Mesenchymal stem cell (in vitro differentiated cells and primary cell): ENCODE measurements at regions not wholly inside any gene's neighbourhood (a gene's known extent, or its start where the extent isn't known, plus 50 kb on each side); places are given as distances from the start of the nearest gene placed in this dataset.

Experiments used
- DNase-seq: peaks from one replicate; pipeline ENCODE4 v3.0.0-alpha.2; 2013
- H2AFZ ChIP-seq: one replicate; pipeline ENCODE4 v1.6.1; 2013; ENCODE audit warnings: low read depth, mild to moderate bottlenecking, control low read depth, inconsistent platforms, low read length, moderate library complexity
- H2AK5ac ChIP-seq: 2 replicates; pipeline ENCODE4 v1.6.1; 2013; ENCODE audit warnings: low read length, moderate library complexity, mild to moderate bottlenecking, inconsistent platforms; ENCODE audit not compliant: severe bottlenecking
- H2BK120ac ChIP-seq: one replicate; pipeline ENCODE4 v1.6.1; 2013; ENCODE audit warnings: low read depth, mild to moderate bottlenecking, inconsistent platforms, low read length, moderate library complexity
- H2BK12ac ChIP-seq, 2 experiments: one replicate each; pipeline ENCODE4 v1.6.1; 2013; ENCODE audit warnings: inconsistent platforms in 2 of 2, low read length in 2 of 2, mild to moderate bottlenecking in 2 of 2, moderate library complexity in 2 of 2, control low read depth in 1 of 2
- H2BK15ac ChIP-seq: one replicate; pipeline ENCODE4 v1.6.1; 2013; ENCODE audit warnings: mild to moderate bottlenecking, low read depth, inconsistent platforms; ENCODE audit not compliant: poor library complexity, severe bottlenecking
- H2BK5ac ChIP-seq: 2 replicates; pipeline ENCODE4 v1.6.1; 2013; ENCODE audit warnings: low read depth, mild to moderate bottlenecking, low read length, control low read depth, inconsistent platforms; ENCODE audit not compliant: poor library complexity, severe bottlenecking
- H3K14ac ChIP-seq, 2 experiments: one replicate each; pipeline ENCODE4 v1.6.1; 2013; ENCODE audit warnings: inconsistent platforms in 2 of 2, low read length in 2 of 2, control low read depth in 1 of 2, mild to moderate bottlenecking in 1 of 2, moderate library complexity in 1 of 2
- H3K18ac ChIP-seq, 2 experiments: one replicate each; pipeline ENCODE4 v1.6.1; 2013; ENCODE audit warnings: inconsistent platforms in 2 of 2, low read length in 2 of 2, control low read depth in 1 of 2, low read depth in 1 of 2, mild to moderate bottlenecking in 1 of 2
- H3K23ac ChIP-seq, 2 experiments: one replicate each; pipeline ENCODE4 v1.6.1; 2013; ENCODE audit warnings: inconsistent platforms in 2 of 2, low read length in 2 of 2, mild to moderate bottlenecking in 2 of 2, moderate library complexity in 2 of 2, control low read depth in 1 of 2
- H3K27ac ChIP-seq: 2 replicates; pipeline ENCODE4 v1.5.1; 2013; ENCODE audit warnings: mild to moderate bottlenecking, moderate library complexity, low read length, control low read depth, inconsistent platforms; ENCODE audit not compliant: poor library complexity, severe bottlenecking
- H3K27me3 ChIP-seq, 2 experiments: 2 replicates each; pipeline versions ENCODE4 v1.6.1 to v1.7.0; 2013; ENCODE audit warnings: low read length in 2 of 2, mild to moderate bottlenecking in 2 of 2, moderate library complexity in 2 of 2, control low read depth in 1 of 2, inconsistent platforms in 1 of 2; ENCODE audit not compliant: control insufficient read depth in 1 of 2, insufficient read depth in 1 of 2
- H3K36me3 ChIP-seq, 2 experiments: 2 replicates each; pipeline versions ENCODE4 v1.6.1 to v1.7.0; 2013; ENCODE audit warnings: low read length in 2 of 2, control low read depth in 1 of 2, inconsistent platforms in 1 of 2, low read depth in 1 of 2, mild to moderate bottlenecking in 1 of 2; ENCODE audit not compliant: insufficient read depth in 2 of 2, control insufficient read depth in 1 of 2
- H3K4ac ChIP-seq, 2 experiments: one replicate each; pipeline ENCODE4 v1.6.1; 2013; ENCODE audit warnings: inconsistent platforms in 2 of 2, low read length in 2 of 2, mild to moderate bottlenecking in 2 of 2, moderate library complexity in 2 of 2, control low read depth in 1 of 2, low read depth in 1 of 2
- H3K4me1 ChIP-seq: 2 replicates; pipeline ENCODE4 v1.6.1; 2013; ENCODE audit warnings: low read depth, low read length, control low read depth; ENCODE audit not compliant: control insufficient read depth, insufficient read depth
- H3K4me2 ChIP-seq: 2 replicates; pipeline ENCODE4 v1.6.1; 2013; ENCODE audit warnings: low read length, mild to moderate bottlenecking, inconsistent platforms; ENCODE audit not compliant: poor library complexity, severe bottlenecking
- H3K4me3 ChIP-seq, 2 experiments: 2 replicates each; pipeline versions ENCODE4 v1.5.1 to v1.7.0; 2013; ENCODE audit warnings: low read length in 2 of 2, mild to moderate bottlenecking in 2 of 2, control low read depth in 1 of 2, low read depth in 1 of 2; ENCODE audit not compliant: insufficient read depth in 1 of 2
- H3K79me1 ChIP-seq: replicated peaks from 2 replicates; pipeline ENCODE4 v1.6.1; 2013; ENCODE audit warnings: mild to moderate bottlenecking, control low read depth, low read length, inconsistent platforms; ENCODE audit not compliant: poor library complexity, severe bottlenecking
- H3K9ac ChIP-seq: 2 replicates; pipeline ENCODE4 v1.7.0; 2013; ENCODE audit warnings: mild to moderate bottlenecking, low read length, moderate library complexity
- H3K9me3 ChIP-seq: 2 replicates; pipeline ENCODE4 v1.7.0; 2013; ENCODE audit warnings: mild to moderate bottlenecking, low read length; ENCODE audit not compliant: control insufficient read depth
- H4K8ac ChIP-seq: one replicate; pipeline ENCODE4 v1.6.1; 2013; ENCODE audit warnings: inconsistent platforms, mild to moderate bottlenecking, low read length, moderate library complexity
- H4K91ac ChIP-seq: one replicate; pipeline ENCODE4 v1.6.1; 2013; ENCODE audit warnings: mild to moderate bottlenecking, low read length, inconsistent platforms
- WGBS: methylation state at CpG from one replicate; pipeline ENCODE4 v1.1.7; 2013; ENCODE audit warnings: mixed read lengths; 5-methylcytosine and 5-hydroxymethylcytosine counted together

- Histone ChIP-seq H3K9me3 (no peaks in the 10 kb centered on the region), H2BK12ac (no peak overlapping the region), H2BK15ac (no peak overlapping the region), H3K14ac (no peak overlapping the region), H3K79me1 (no peaks in the 10 kb centered on the region), H3K4me2 (no peak overlapping the region), H3K27me3 (no peaks in the 10 kb centered on the region), H3K23ac (no peak overlapping the region), H3K4me3 (no peak overlapping the region), H2BK120ac (no peak overlapping the region), H3K36me3 (no peaks in the 10 kb centered on the region), H4K91ac (no peak overlapping the region), H3K4ac (no peak overlapping the region), H2AFZ (no peak overlapping the region), H3K27ac (no peak overlapping the region), H3K9ac (no peak overlapping the region), H4K8ac (no peak overlapping the region), H3K18ac (no peak overlapping the region), H3K4me1 (no peaks in the 10 kb centered on the region), H2BK5ac (no peak overlapping the region), H2AK5ac (no peak overlapping the region)
- 70% methylated on average over 4 of the region's 4 CpGs for WGBS
- no peak for DNase-seq
Measured at GRCh38 chr12:126994599-126994998, 1272.4 kb upstream of the TMEM132C start.

DNA sequence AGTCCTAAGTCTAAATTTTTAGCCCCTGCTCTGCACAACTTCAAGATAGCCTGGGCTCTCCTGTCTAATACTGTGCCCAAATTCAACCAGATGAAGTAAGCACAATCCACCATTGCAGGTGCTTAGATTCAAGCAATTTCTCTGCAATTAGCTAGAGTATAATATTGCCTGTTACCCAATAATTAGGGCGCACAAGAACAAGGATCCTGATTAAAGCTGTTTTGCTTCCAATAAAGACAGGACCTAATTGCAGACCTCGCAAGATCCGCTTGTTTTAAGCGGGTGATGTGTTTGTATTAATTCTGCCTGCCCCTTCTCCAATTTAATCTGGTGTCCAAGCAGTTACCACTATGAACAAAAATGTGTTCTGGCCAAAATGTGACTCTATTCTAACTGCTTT lies 1268.9 kb upstream of the TMEM132C start:
- Histone ChIP-seq H3K27me3 (no peaks in the 10 kb centered on the region), H2AK5ac (no peak overlapping the region), H4K8ac (no peak overlapping the region), H3K14ac (no peak overlapping the region), H3K4me3 (no peak overlapping the region), H3K18ac (no peak overlapping the region), H2BK12ac (no peak overlapping the region), H4K91ac (no peak overlapping the region), H2BK5ac (no peak overlapping the region), H3K9ac (no peak overlapping the region), H3K4me1 (no peaks in the 10 kb centered on the region), H3K4ac (no peak overlapping the region), H2AFZ (no peak overlapping the region), H3K4me2 (no peak overlapping the region), H3K79me1 (no peaks in the 10 kb centered on the region), H2BK15ac (no peak overlapping the region), H3K27ac (no peak overlapping the region), H2BK120ac (no peak overlapping the region), H3K36me3 (no peaks in the 10 kb centered on the region), H3K9me3 (no peaks in the 10 kb centered on the region), H3K23ac (no peak overlapping the region)
- WGBS: 96% methylated on average over 4 of the region's 4 CpGs
- no peak for DNase-seq

- no peak overlapping the region for H3K14ac ChIP-seq
- no peak overlapping the region for H3K4ac ChIP-seq
- 54% methylated on average over 8 of the region's 10 CpGs for WGBS
- no peak overlapping the region for H2BK120ac ChIP-seq
- H3K18ac ChIP-seq: no peak overlapping the region
- H3K9me3 ChIP-seq: no peaks in the 10 kb centered on the region
- H4K91ac ChIP-seq: no peak overlapping the region
- H2AFZ ChIP-seq: no peak overlapping the region
- no peak overlapping the region for H2BK12ac ChIP-seq
- no peak overlapping the region for H2AK5ac ChIP-seq
- H3K4me3 ChIP-seq: no peak overlapping the region
- no peaks in the 10 kb centered on the region for H3K27me3 ChIP-seq
- no peak for DNase-seq
- H3K4me2 ChIP-seq: no peak overlapping the region
- no peaks in the 10 kb centered on the region for H3K79me1 ChIP-seq
- no peak overlapping the region for H4K8ac ChIP-seq
- no peaks in the 10 kb centered on the region for H3K36me3 ChIP-seq
- H3K9ac ChIP-seq: no peak overlapping the region
- no peak overlapping the region for H3K23ac ChIP-seq
- no peak overlapping the region for H3K27ac ChIP-seq
- no peaks in the 10 kb centered on the region for H3K4me1 ChIP-seq
- no peak overlapping the region for H2BK5ac ChIP-seq
- no peak overlapping the region for H2BK15ac ChIP-seq
Measured at GRCh38 chr12:126998747-126999285, 1268.2 kb upstream of the TMEM132C start.

DNA sequence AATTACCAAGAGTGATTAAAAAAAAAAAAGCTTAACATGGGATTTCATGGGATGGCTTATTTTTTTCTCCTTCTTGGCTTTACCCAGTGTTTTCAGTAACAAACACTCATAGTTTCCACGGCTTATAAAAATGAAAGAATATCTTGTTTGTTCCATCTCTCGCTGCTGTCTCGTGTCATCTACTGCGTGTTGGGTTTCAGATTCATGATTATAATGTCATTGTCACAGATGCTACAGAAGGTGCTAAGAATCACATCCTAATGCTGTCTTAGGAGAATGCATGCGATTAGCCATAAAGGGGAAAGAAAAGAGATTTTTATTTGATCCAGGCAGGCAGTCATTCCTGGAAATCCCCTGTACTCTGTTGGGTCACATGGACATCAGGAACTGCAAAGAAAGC lies 1267.6 kb upstream of the TMEM132C start:
- Histone ChIP-seq H2AFZ (no peak overlapping the region), H3K4me3 (no peak overlapping the region), H3K27me3 (no peaks in the 10 kb centered on the region), H2AK5ac (no peak overlapping the region), H3K23ac (no peak overlapping the region), H2BK12ac (no peak overlapping the region), H3K9ac (no peak overlapping the region), H3K36me3 (no peaks in the 10 kb centered on the region), H3K27ac (no peak overlapping the region), H2BK120ac (no peak overlapping the region), H4K8ac (no peak overlapping the region), H3K79me1 (no peaks in the 10 kb centered on the region), H2BK15ac (no peak overlapping the region), H4K91ac (no peak overlapping the region), H3K9me3 (no peaks in the 10 kb centered on the region), H3K14ac (no peak overlapping the region), H2BK5ac (no peak overlapping the region), H3K4me2 (no peak overlapping the region), H3K18ac (no peak overlapping the region), H3K4ac (no peak overlapping the region), H3K4me1 (no peaks in the 10 kb centered on the region)
- WGBS: 87% methylated on average over 5 of the region's 5 CpGs
- DNase-seq: no peak
